NCI-H1694 (cell line): ENCODE measurements at regions not wholly inside any gene's neighbourhood (a gene's known extent, or its start where the extent isn't known, plus 50 kb on each side); places are given as distances from the start of the nearest gene placed in this dataset.

Experiments used
- DNase-seq: peaks from one replicate; lab custom pipeline; 2025; lab: John Stamatoyannopoulos, UW

- DNase-seq: no peak
Observed at GRCh38 chr6:98546376-98546775, 288.0 kb upstream of the POU3F2 start.

- DNase-seq: no peak
Observed at GRCh38 chr6:98547151-98547550, 287.2 kb upstream of the POU3F2 start.

GRCh38 chr6:98547634-98548033, 286.7 kb upstream of the POU3F2 start:
- DNase-seq: no peak

- no peak for DNase-seq
Observed at GRCh38 chr6:98548301-98548700, 286.1 kb upstream of the POU3F2 start.

GRCh38 chr6:98560418-98560817, 274.0 kb upstream of the POU3F2 start:
- no peak for DNase-seq

- DNase-seq: no peak
Observed at GRCh38 chr6:98560841-98561240, 273.5 kb upstream of the POU3F2 start.

- no peak for DNase-seq
Observed at GRCh38 chr6:98566126-98566525, 268.2 kb upstream of the POU3F2 start.

GRCh38 chr6:98572579-98572978, 261.8 kb upstream of the POU3F2 start:
- DNase-seq: no peak

- no peak for DNase-seq
Observed at GRCh38 chr6:98574984-98575383, 259.4 kb upstream of the POU3F2 start.

- no peak for DNase-seq
Observed at GRCh38 chr6:98576791-98577190, 257.6 kb upstream of the POU3F2 start.

GRCh38 chr6:98578016-98578415, 256.4 kb upstream of the POU3F2 start:
- no peak for DNase-seq

- DNase-seq: no peak
Observed at GRCh38 chr6:98579079-98579478, 255.3 kb upstream of the POU3F2 start.

- DNase-seq: no peak
Observed at GRCh38 chr6:98579941-98580340, 254.4 kb upstream of the POU3F2 start.

GRCh38 chr6:98581705-98582104, 252.7 kb upstream of the POU3F2 start:
- DNase-seq: no peak

GRCh38 chr6:98583506-98583905, 250.9 kb upstream of the POU3F2 start:
- no peak for DNase-seq

- DNase-seq: no peak
Observed at GRCh38 chr6:98586163-98586562, 248.2 kb upstream of the POU3F2 start.

GRCh38 chr6:98587555-98587954, 246.8 kb upstream of the POU3F2 start:
- no peak for DNase-seq

GRCh38 chr6:98589536-98589935, 244.8 kb upstream of the POU3F2 start:
- no peak for DNase-seq

- no peak for DNase-seq
Observed at GRCh38 chr6:98590136-98590681, 244.2 kb upstream of the POU3F2 start.

GRCh38 chr6:98590997-98591396, 243.4 kb upstream of the POU3F2 start:
- no peak for DNase-seq

- DNase-seq: no peak
Observed at GRCh38 chr6:98593676-98594075, 240.7 kb upstream of the POU3F2 start.

GRCh38 chr6:98601716-98602115, 232.7 kb upstream of the POU3F2 start:
- no peak for DNase-seq

- DNase-seq: no peak
Observed at GRCh38 chr6:98605705-98606104, 228.7 kb upstream of the POU3F2 start.

- DNase-seq: no peak
Observed at GRCh38 chr6:98627129-98627775, 207.1 kb upstream of the POU3F2 start.
